Activated naive CD4-positive, alpha-beta T cell (primary cell): ENCODE measurements at regions not wholly inside any gene's neighbourhood (a gene's known extent, or its start where the extent isn't known, plus 50 kb on each side); places are given as distances from the start of the nearest gene placed in this dataset.

Experiments used
- DNase-seq, 4 experiments: peaks; one replicate each; lab custom pipeline; 2025; lab: John Stamatoyannopoulos, UW

DNA sequence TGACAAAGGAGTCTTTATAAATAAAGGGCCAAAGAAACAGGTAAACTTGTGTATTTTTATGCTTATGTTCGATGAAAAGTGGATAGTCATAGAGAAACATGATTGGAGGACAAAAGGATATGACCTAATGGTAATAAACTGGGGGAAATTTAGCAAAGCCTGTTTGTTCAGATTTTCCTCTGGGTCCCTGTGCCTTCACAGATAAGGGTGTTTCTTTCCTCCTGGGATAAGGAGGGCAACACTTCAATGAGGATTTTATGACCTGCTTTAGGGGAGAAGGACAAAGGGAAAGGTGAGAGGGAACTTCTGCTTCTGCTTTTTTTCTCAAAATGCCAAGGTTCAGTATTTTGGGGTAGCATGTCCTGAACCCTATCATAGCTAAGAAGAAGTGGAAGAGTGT is 531.3 kb upstream of the ALCAM start:
- DNase-seq: no peak

- no peak for DNase-seq
Measured at GRCh38 chr3:104846270-104846669, 520.4 kb upstream of the ALCAM start.

GRCh38 chr3:104849070-104849469 is 517.6 kb upstream of the ALCAM start:
- DNase-seq: no peak

DNA sequence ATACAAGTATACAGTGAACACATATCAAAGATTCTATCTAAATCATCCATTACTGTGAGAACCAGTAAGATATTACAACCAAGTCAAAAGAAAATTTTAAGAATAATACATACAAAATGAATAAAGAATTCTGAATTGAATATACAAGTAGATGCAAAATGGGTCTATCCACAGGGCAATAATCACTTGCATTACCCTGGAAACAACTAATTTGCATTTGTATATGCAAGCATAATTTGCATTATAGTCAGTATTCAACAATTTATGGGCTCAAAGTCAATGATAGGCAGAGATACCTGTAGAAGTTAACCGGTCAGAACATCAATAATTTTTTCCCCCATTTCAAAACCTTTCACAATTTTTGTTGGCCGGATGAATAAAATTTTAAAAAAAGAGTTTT is 512.2 kb upstream of the ALCAM start:
- DNase-seq: no peak

DNA sequence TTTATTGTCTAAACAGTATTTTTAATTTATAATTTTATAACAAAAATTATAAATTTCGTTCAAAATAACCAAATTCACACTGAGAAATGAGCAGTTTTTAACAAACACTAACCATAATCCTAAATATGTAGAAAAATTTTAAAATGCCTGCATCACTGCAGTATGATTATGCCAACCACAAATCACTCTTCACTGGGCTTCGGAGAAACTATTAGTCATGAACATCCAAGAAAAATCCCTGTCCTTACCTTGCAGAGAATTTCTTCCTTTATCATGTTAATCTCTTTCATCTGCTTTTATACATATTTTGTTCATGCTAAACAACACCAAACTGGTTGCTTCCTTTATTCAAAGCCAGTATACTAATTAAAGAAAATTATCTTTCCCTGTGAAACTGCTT is 511.0 kb upstream of the ALCAM start:
- DNase-seq: no peak

DNA sequence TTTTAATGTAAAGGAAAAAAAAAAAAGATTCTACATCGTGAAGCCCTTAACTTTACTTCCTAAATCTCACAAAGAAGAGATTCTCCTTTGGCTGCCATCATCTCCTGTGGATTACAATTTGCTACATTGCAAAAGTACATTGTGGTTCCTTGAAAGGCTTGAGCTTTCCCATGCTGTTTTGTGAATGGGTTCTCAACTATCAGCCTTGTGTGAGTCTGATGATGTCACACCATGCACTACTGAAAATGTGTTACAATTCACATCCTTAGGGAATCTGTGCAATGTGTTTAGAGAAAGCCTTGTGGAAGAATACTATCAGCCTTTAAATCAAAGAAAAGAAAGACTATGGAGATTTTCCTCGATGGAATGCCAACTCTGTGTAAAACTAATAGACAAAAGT is 510.0 kb upstream of the ALCAM start:
- DNase-seq: no peak

DNA sequence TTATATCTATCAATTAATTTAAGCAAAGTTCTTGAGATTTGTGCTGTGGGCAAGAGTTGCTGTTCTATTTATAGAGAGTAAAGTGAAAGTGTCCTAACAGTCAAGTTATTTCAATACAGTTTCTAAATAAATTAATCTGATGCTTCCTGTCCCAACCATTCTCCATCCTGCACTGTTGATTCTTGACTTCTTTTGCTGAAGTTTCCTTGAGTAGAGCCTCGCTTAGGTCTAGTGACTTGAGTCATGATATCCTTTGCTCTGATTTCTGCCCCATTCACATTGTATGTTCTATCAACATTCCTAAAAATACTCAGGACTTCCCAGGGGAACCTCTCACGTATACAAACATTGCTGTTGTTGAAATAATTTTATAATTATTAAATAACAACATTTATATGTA is 498.4 kb upstream of the ALCAM start:
- DNase-seq: no peak

GRCh38 chr3:104870276-104870675 is 496.4 kb upstream of the ALCAM start:
- DNase-seq: no peak

- no peak for DNase-seq
Measured at GRCh38 chr3:104873331-104873730, 493.4 kb upstream of the ALCAM start.

DNA sequence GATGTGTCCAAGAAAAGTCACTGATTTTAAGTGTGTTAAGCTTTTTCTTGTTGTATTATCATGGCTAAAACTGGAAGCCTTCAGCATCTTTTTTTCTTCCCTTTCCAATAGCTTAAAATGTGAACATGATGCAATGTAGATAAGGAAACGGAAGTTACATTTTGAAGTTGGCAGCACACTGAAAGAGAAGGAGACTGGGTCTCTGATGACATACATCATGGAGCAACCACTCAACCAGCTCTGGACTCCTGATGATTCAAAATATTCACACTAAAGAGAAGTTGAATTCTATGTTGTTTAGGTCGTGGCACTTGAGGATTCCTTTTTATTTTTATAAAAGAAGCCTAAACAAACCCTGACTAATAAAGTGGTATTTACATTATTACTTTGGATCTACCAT is 488.3 kb upstream of the ALCAM start:
- DNase-seq: no peak

- DNase-seq: no peak
Measured at GRCh38 chr3:104879919-104880318, 486.8 kb upstream of the ALCAM start.

DNA sequence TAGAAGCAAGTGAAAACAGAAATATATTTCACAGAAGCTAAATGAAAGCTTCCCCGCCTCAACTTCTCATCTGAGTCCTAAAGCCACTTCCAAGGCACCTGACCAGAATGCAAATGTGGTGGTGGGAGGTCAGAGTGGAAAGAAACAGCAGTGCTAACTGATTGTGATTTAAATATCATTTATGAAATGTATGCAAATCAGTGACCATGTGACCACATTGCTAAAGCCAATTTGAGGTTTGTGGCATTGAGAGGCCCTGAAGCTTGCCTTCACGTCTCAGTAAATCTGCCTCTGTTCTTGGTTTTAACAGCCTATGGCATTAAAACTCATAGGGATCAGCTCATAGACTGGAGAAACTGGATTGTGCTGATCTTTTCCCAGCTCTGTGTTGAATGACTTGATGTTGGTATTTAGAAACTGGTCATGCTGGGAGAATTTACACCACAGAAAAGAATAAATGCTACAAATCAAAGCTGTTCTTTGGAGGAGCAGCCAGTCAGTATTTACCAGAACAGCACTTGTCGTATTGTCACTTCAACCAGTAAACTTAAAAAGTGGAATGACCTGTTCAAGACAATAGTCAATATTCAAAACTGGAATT is 481.4 kb upstream of the ALCAM start:
- no peak for DNase-seq

GRCh38 chr3:104886220-104886995 is 480.3 kb upstream of the ALCAM start:
- DNase-seq: no peak

DNA sequence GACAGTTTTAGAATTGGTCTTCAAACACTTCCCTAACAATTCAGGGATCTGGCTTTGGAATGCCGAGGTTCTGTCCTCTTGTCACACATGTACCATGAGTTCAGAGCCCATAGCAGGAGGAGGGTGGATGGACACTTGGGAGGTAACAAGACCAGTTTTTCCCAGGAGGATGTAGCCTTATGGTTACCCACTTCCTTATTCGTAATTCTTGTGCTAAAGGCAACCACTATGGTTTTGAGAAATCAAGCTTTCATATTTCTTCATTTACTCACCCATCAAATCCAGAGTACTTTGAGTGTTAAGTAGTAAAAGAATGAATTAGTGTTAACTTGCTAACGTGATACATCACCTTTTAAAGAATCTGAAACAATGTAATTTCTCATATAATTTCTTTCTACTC is 479.6 kb upstream of the ALCAM start:
- no peak for DNase-seq

GRCh38 chr3:104887619-104888018 is 479.1 kb upstream of the ALCAM start:
- DNase-seq: no peak

- no peak for DNase-seq
Measured at GRCh38 chr3:104892044-104892443, 474.7 kb upstream of the ALCAM start.

GRCh38 chr3:104896624-104897023 is 470.1 kb upstream of the ALCAM start:
- DNase-seq: no peak

GRCh38 chr3:104901396-104901795 is 465.3 kb upstream of the ALCAM start:
- DNase-seq: no peak

GRCh38 chr3:104903064-104903463 is 463.6 kb upstream of the ALCAM start:
- DNase-seq: no peak

GRCh38 chr3:104906001-104906639 is 460.6 kb upstream of the ALCAM start:
- DNase-seq: no peak

DNA sequence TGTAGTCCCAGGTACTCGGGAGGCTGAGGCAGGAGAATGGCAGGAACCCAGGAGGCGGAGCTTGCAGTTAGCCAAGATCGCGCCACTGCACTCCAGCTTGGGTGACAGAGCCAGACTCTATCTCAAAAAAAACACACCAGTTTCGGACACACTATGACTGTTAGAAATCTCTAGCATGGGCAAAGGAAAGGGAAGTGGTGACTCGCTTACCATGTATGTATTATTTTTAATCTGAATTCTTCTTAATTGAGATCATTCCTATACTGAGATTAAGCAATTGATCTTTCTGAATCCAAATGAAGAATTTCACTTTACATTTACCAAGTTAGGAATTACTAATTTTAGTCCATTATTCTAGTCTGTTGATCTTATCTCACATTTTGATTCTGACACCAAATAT is 459.2 kb upstream of the ALCAM start:
- no peak for DNase-seq

- no peak for DNase-seq
Measured at GRCh38 chr3:104908761-104909160, 457.9 kb upstream of the ALCAM start.

DNA sequence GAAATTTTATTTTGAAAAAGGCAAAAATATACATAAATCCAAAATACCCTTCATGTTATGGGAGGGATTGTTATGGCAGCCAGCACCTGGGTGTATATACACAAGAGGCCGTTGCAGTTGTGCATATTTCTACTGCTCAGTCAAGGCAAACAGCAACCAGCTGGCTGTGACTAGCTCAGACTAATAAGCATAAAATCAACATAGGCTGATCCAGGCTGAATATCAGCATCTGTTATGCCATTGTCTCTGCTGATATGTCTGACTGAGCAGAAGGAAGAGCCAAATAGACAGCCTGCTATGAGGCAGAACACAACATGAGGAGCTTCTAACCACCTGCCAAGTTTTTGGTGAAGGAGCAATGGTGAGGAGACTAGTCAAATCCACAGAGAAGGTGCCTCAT is 457.5 kb upstream of the ALCAM start:
- no peak for DNase-seq

DNA sequence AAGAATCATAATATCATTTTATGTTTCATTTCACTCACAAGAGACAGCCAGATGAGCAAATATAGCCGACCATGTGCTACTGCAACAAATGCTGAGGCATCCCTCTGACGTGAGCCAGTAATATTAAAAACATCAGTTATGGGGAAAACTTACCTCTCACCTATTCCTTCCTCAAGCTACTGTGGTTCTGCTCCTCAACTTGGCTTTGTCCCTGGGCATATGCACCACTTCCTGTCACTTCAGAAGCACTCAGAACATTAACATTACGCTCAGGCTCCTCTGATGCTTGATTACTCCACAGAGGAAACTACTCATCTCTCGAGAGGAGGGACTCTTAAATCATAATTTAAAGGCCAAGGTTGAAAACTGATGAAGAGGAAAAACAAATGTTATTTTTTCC is 457.0 kb upstream of the ALCAM start:
- DNase-seq: no peak
